ENCODE measurements at regions not wholly inside any gene's neighbourhood (a gene's known extent, or its start where the extent isn't known, plus 50 kb on each side); places are given as distances from the start of the nearest gene placed in this dataset.

DNA sequence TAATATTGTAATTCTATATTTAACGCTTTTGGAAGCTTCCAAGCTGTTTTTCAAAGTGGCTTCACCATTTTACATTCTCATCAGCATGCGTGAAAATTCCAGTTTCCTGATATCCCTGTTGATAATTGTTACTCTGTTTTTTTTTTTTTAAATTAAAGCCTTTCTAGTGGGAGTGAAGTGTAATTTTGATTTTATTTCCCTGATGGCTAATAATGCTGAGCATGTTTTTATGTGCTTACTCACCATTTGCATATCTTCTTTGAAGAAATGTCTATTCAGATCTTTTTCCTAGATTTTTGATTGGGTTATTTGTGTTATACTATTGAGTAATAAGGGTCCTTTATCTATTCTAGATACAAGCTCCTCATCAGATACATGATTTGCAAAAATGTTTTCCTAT is 382.8 kb upstream of the HS6ST1 start:
- Mint-ChIP-seq H3K4me1 (ENCODE audit: low read depth) (no peaks in the 10 kb centered on the region), H3K36me3 (ENCODE audit: low read depth) (no peaks in the 10 kb centered on the region), H3K27ac (no peak overlapping the region), H3K9me3 (peaks cover 4% of the 10 kb centered on the region), H3K27me3 (peaks cover 10% of the 10 kb centered on the region), H3K4me3 (no peak overlapping the region)
- peaks cover 2 to 3% of the 10 kb centered on the region in 2 experiments for H3K9me3 ChIP-seq (ENCODE audit: control insufficient read depth in 1 of 2, insufficient read depth in 1 of 2, low read length in 2 of 2)
- no peak for DNase-seq
- no peaks in the 10 kb centered on the region for H3K4me1 ChIP-seq (ENCODE audit: insufficient read depth, low read length)
- ATAC-seq (ENCODE audit: poor library complexity), result no peak
- POLR2A ChIA-PET, result no interaction called here
- CTCF ChIA-PET, result no interaction called here
- no peak overlapping the region for H3K4me3 ChIP-seq (ENCODE audit: low read length)
- TF ChIP-seq, protein P1, sequence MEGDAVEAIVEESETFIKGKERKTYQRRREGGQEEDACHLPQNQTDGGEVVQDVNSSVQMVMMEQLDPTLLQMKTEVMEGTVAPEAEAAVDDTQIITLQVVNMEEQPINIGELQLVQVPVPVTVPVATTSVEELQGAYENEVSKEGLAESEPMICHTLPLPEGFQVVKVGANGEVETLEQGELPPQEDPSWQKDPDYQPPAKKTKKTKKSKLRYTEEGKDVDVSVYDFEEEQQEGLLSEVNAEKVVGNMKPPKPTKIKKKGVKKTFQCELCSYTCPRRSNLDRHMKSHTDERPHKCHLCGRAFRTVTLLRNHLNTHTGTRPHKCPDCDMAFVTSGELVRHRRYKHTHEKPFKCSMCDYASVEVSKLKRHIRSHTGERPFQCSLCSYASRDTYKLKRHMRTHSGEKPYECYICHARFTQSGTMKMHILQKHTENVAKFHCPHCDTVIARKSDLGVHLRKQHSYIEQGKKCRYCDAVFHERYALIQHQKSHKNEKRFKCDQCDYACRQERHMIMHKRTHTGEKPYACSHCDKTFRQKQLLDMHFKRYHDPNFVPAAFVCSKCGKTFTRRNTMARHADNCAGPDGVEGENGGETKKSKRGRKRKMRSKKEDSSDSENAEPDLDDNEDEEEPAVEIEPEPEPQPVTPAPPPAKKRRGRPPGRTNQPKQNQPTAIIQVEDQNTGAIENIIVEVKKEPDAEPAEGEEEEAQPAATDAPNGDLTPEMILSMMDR (IDR thresholded peaks at IDR 0.05), result no peak
- intact Hi-C loops (cut with DNase I, micrococcal nuclease), result no loop called here
- H3K36me3 ChIP-seq (ENCODE audit: insufficient read depth, low read length), result no peaks in the 10 kb centered on the region
- no peaks in the 10 kb centered on the region for H3K27me3 ChIP-seq (ENCODE audit: control insufficient read depth in 1 of 2, insufficient read depth in 2 of 2, low read length in 2 of 2)
- no peak overlapping the region for H3K27ac ChIP-seq (ENCODE audit: low read depth in 1 of 2, low read length in 2 of 2)

DNA sequence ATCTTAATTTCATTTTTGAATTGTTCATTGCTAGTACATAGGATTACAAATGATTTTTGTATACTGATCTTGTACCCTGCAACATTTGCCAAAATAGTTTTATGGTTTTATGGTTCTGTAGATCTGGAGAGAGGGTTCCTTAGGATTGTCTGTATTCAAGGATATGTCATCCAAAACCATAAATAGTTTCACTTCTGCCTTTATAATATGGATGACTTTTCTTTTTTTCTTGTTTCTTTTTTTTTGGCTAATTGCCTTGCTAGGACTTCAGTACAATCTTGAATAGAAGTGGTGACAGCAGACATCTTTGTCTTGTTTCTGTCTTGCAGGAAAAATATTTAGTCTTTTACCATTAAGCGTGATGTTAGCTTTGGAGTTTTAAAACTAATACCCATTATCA is 383.9 kb upstream of the HS6ST1 start:
- Mint-ChIP-seq H3K27ac (no peak overlapping the region), H3K4me3 (no peak overlapping the region), H3K36me3 (ENCODE audit: low read depth) (no peaks in the 10 kb centered on the region), H3K4me1 (ENCODE audit: low read depth) (no peaks in the 10 kb centered on the region), H3K9me3 (peaks cover 4% of the 10 kb centered on the region), H3K27me3 (peaks cover 10% of the 10 kb centered on the region)
- H3K4me3 ChIP-seq (ENCODE audit: low read length), result no peak overlapping the region
- no peak overlapping the region for H3K27ac ChIP-seq (ENCODE audit: low read depth in 1 of 2, low read length in 2 of 2)
- CTCF ChIA-PET, result no interaction called here
- H3K27me3 ChIP-seq (ENCODE audit: control insufficient read depth in 1 of 2, insufficient read depth in 2 of 2, low read length in 2 of 2), result no peaks in the 10 kb centered on the region
- no peaks in the 10 kb centered on the region for H3K4me1 ChIP-seq (ENCODE audit: insufficient read depth, low read length)
- ATAC-seq (ENCODE audit: poor library complexity) (no peak), DNase-seq (no peak)
- TF ChIP-seq, protein P1 (IDR thresholded peaks at IDR 0.05), result no peak
- POLR2A ChIA-PET, result no interaction called here
- H3K9me3 ChIP-seq (ENCODE audit: control insufficient read depth in 1 of 2, insufficient read depth in 1 of 2, low read length in 2 of 2), result peaks cover 8 to 14% of the 10 kb centered on the region in 2 experiments
- intact Hi-C loops (cut with DNase I, micrococcal nuclease), result no loop called here
- no peaks in the 10 kb centered on the region for H3K36me3 ChIP-seq (ENCODE audit: insufficient read depth, low read length)

DNA sequence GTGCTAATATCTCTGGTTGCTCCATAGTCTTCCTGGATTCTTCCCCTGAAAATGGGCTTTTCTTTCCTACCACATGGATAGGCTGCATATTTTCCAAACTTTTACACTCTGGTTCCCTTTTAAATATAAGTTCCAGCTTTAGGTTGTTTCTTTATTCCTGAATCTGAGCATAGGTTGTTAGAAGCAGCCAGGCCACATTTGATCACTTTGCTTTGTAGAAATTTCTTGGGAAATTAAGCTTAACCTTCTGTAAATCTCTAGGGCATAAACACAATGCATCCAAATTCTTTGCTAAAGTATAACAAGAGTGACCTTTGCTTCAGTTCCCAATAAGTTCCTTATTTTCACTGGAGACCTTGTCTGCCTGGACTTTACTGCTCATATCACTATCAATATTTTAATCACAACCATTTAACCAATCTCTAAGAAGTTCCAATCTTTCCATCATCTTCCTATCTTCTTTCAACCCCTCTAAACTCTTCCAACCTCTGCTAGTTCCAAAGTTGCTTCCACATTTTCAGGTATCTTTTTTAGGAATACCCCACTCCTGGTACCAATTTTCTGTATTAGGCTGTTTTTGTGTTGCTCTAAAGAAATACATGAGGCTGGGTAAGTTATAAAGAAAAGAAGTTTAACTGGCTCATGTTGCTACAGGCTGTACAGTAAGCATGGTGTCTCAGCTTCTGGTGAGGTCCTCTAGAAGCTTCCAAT is 389.6 kb upstream of the HS6ST1 start:
- CTCF ChIA-PET, result no interaction called here
- Mint-ChIP-seq H3K4me1 (ENCODE audit: low read depth) (no peaks in the 10 kb centered on the region), H3K9me3 (peaks cover 5% of the 10 kb centered on the region), H3K36me3 (ENCODE audit: low read depth) (peaks cover 9% of the 10 kb centered on the region), H3K4me3 (no peak overlapping the region), H3K27me3 (peaks cover 23% of the 10 kb centered on the region), H3K27ac (no peak overlapping the region)
- intact Hi-C loops (cut with DNase I, micrococcal nuclease), result no loop called here
- ATAC-seq (ENCODE audit: poor library complexity), result no peak
- TF ChIP-seq, protein P1 (IDR thresholded peaks at IDR 0.05), result no peak
- peaks cover 14 to 27% of the 10 kb centered on the region in 2 experiments for H3K9me3 ChIP-seq (ENCODE audit: control insufficient read depth in 1 of 2, insufficient read depth in 1 of 2, low read length in 2 of 2)
- H3K4me1 ChIP-seq (ENCODE audit: insufficient read depth, low read length), result no peaks in the 10 kb centered on the region
- no peak overlapping the region for H3K27ac ChIP-seq (ENCODE audit: low read depth in 1 of 2, low read length in 2 of 2)
- no peak for DNase-seq
- H3K27me3 ChIP-seq (ENCODE audit: control insufficient read depth in 1 of 2, insufficient read depth in 2 of 2, low read length in 2 of 2), result no peaks in the 10 kb centered on the region
- H3K36me3 ChIP-seq (ENCODE audit: insufficient read depth, low read length), result no peaks in the 10 kb centered on the region
- POLR2A ChIA-PET, result no interaction called here
- H3K4me3 ChIP-seq (ENCODE audit: low read length), result no peak overlapping the region

All from CD4-positive, alpha-beta T cell (primary cell).